Astrocyte (in vitro differentiated cells and primary cell): ENCODE measurements at regions not wholly inside any gene's neighbourhood (a gene's known extent, or its start where the extent isn't known, plus 50 kb on each side); places are given as distances from the start of the nearest gene placed in this dataset.
"Not testable (repeated sequence)": the region's sequence is repeated elsewhere in the genome, so short reads cannot be mapped to it uniquely, and the experiment has no call there.

Experiments
- DNase-seq: peaks from one replicate; pipeline ENCODE4 v3.0.0-alpha.2; 2010; ENCODE audit warnings: low read depth
- FAIRE-seq: peaks from 2 replicates; lab custom pipeline; 2011; peaks lifted over from hg19 to GRCh38; lab: Jason Lieb, UNC
- H2AFZ ChIP-seq: 2 replicates; pipeline ENCODE4 v1.6.0; 2012; ENCODE audit warnings: low read depth, low read length, inconsistent platforms
- H3K27ac ChIP-seq: 2 replicates; pipeline ENCODE4 v1.5.1; 2011; ENCODE audit warnings: low read depth, low read length, inconsistent platforms
- H3K27me3 ChIP-seq: 2 replicates; pipeline ENCODE4 v1.6.0; 2011; ENCODE audit warnings: low read length, inconsistent platforms; ENCODE audit not compliant: insufficient read depth
- H3K36me3 ChIP-seq: 2 replicates; pipeline ENCODE4 v1.5.1; 2011; ENCODE audit warnings: low read length, inconsistent platforms; ENCODE audit not compliant: insufficient read depth
- H3K4me1 ChIP-seq: 2 replicates; pipeline ENCODE4 v1.5.1; 2011; ENCODE audit warnings: low read length, inconsistent platforms; ENCODE audit not compliant: insufficient read depth
- H3K4me2 ChIP-seq: 2 replicates; pipeline ENCODE4 v1.6.0; 2012; ENCODE audit warnings: low read length, inconsistent platforms
- H3K4me3 ChIP-seq: 2 replicates; pipeline ENCODE4 v1.5.1; 2011; ENCODE audit warnings: low read depth, mild to moderate bottlenecking, low read length, inconsistent platforms; ENCODE audit not compliant: insufficient read depth
- H3K79me2 ChIP-seq: 2 replicates; pipeline ENCODE4 v1.6.0; 2012; ENCODE audit warnings: mild to moderate bottlenecking, low read length, inconsistent platforms; ENCODE audit not compliant: insufficient read depth
- H3K9ac ChIP-seq: 2 replicates; pipeline ENCODE4 v1.6.0; 2012; ENCODE audit warnings: mild to moderate bottlenecking, low read length, inconsistent platforms
- H3K9me3 ChIP-seq: 2 replicates; pipeline ENCODE4 v1.5.1; 2012; ENCODE audit warnings: low read depth, mild to moderate bottlenecking, low read length, inconsistent platforms; ENCODE audit not compliant: insufficient read depth
- H4K20me1 ChIP-seq: 2 replicates; pipeline ENCODE4 v1.6.0; 2012; ENCODE audit warnings: low read length, inconsistent platforms; ENCODE audit not compliant: insufficient read depth
- H3K27ac Mint-ChIP-seq: one replicate; pipeline ENCODE4 v1.8.0; 2021; ENCODE audit warnings: mild to moderate bottlenecking, mixed read lengths; ENCODE audit not compliant: unreplicated experiment
- H3K27me3 Mint-ChIP-seq: one replicate; pipeline ENCODE4 v1.8.0; 2021; ENCODE audit warnings: low read depth, mixed read lengths; ENCODE audit not compliant: unreplicated experiment
- H3K36me3 Mint-ChIP-seq: one replicate; pipeline ENCODE4 v1.8.0; 2021; ENCODE audit warnings: low read depth, mixed read lengths; ENCODE audit not compliant: unreplicated experiment
- H3K4me1 Mint-ChIP-seq: one replicate; pipeline ENCODE4 v1.8.0; 2021; ENCODE audit warnings: low read depth, mixed read lengths; ENCODE audit not compliant: unreplicated experiment
- H3K4me3 Mint-ChIP-seq: one replicate; pipeline ENCODE4 v1.8.0; 2021; ENCODE audit warnings: mild to moderate bottlenecking, moderate library complexity, mixed read lengths; ENCODE audit not compliant: unreplicated experiment
- H3K9me3 Mint-ChIP-seq: one replicate; pipeline ENCODE4 v1.8.0; 2021; ENCODE audit warnings: mild to moderate bottlenecking, mixed read lengths; ENCODE audit not compliant: unreplicated experiment

DNA sequence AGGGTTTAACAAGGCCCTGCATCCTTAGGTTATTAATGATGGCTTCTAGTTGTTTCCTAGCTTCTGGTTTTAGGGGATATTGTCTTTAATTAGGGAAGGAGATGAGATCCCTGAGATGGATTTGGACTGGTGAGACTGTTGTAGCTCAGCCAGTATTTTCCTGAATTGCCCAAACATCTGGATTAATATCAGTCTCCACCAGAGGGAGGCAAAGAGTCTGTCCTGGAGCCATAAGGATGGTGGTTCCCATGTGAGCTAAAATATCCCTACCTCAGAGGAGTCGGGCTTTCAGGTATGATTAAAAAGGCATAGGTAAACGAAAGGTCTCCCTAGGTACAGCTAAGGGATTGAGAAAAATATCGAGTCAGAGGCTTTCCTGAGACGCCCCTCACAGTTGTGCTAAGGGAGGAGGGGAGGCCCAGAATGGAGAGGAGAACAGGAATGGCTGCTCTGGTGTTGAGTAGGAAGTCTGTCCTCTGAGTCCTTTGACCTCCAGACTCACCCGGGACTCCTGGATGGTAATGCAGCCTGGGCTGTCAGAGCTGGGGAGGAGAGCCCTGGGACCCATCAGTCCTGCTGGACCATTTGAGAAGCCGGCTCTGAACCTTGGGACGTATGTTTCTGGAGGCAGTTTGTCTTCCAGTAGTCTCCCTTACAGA lies 130.3 kb upstream of the PLGLB1 start:
- not testable (repeated sequence) for H3K4me2 ChIP-seq, H3K4me1 ChIP-seq, FAIRE-seq

DNA sequence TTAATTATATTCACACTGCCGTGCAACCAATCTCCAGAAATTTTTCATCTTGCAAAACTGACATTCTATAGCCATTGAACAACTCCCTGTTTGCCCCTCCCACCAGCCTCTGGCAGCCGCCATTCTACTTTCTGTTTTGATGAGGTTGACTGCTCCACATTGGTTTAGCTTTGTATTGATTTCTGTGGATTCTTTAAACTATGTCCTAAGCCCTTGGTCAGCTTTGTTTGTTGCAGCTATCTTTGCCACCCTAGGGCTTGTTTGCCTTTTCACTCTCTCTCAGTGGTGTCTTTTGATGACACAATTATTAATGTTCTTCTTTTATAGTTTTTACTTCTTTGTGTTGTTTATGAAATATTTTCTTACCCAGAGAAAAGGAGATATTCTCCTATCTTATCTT lies 152.8 kb upstream of the PLGLB1 start:
- not testable (repeated sequence) for H3K4me2 ChIP-seq, H3K27ac ChIP-seq, H3K9me3 ChIP-seq, H3K9ac ChIP-seq, DNase-seq, H2AFZ ChIP-seq, H3K4me3 Mint-ChIP-seq, H3K4me3 ChIP-seq, H3K27me3 ChIP-seq, H3K36me3 ChIP-seq, H3K27me3 Mint-ChIP-seq, FAIRE-seq, H3K4me1 ChIP-seq, H3K27ac Mint-ChIP-seq, H3K9me3 Mint-ChIP-seq, H3K4me1 Mint-ChIP-seq, H4K20me1 ChIP-seq, H3K36me3 Mint-ChIP-seq, H3K79me2 ChIP-seq

More for the DNA sequence above, 130.3 kb upstream of the PLGLB1 start:
- not testable (repeated sequence) for H3K36me3 ChIP-seq, DNase-seq, H3K27ac ChIP-seq, H2AFZ ChIP-seq, H3K36me3 Mint-ChIP-seq, H3K27ac Mint-ChIP-seq, H3K4me3 Mint-ChIP-seq, H3K27me3 ChIP-seq, H3K9me3 Mint-ChIP-seq, H3K79me2 ChIP-seq, H3K9me3 ChIP-seq, H3K4me1 Mint-ChIP-seq, H3K27me3 Mint-ChIP-seq, H3K4me3 ChIP-seq, H3K9ac ChIP-seq, H4K20me1 ChIP-seq

DNA sequence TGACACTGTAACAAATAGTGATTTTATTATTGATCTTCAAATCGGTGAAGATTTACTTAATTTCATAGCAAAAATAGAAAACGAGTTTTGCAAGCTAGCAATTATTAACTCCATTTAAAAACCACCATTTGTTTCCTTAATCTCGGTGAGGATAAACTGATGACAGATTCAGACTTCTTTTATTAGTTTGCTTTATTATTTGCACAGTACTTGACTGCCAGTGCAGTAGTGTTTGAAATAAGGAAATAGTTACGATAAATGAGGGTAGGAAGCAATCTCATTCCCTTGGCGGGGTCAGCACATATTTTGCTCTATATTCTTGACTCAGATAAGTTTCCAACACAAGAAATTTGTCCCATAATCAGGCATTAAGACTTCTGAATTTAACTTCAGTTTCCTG lies 161.7 kb upstream of the PLGLB1 start:
- H3K4me1 Mint-ChIP-seq, H3K79me2 ChIP-seq, H3K9me3 Mint-ChIP-seq, H4K20me1 ChIP-seq, H2AFZ ChIP-seq, DNase-seq, H3K4me3 Mint-ChIP-seq, H3K36me3 ChIP-seq, H3K4me1 ChIP-seq, H3K27me3 Mint-ChIP-seq, H3K4me2 ChIP-seq, H3K27ac Mint-ChIP-seq, H3K9ac ChIP-seq, H3K27me3 ChIP-seq, H3K27ac ChIP-seq, H3K4me3 ChIP-seq, H3K36me3 Mint-ChIP-seq, H3K9me3 ChIP-seq, FAIRE-seq: not testable (repeated sequence)

DNA sequence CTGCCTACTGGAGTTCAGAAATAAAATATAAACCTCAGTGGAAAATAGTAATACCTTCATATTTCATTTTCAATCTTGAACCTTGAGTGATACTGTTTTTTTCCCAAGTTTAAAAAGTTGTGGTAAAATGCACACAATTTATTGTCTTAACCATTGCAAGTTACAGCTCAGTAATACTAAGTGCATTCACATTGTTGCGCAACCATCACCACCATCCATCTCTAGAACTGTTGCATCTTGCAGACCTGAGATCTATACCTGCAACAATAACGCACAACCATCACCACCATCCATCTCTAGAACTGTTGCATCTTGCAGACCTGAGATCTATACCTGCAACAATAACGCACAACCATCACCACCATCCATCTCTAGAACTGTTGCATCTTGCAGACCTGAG lies 162.6 kb upstream of the PLGLB1 start:
- H3K9me3 ChIP-seq, H3K9me3 Mint-ChIP-seq, H3K4me1 Mint-ChIP-seq, H2AFZ ChIP-seq, H3K36me3 ChIP-seq, H3K4me3 Mint-ChIP-seq, H3K27me3 Mint-ChIP-seq, H3K4me2 ChIP-seq, H3K36me3 Mint-ChIP-seq, DNase-seq, H3K4me1 ChIP-seq, H3K4me3 ChIP-seq, H3K27ac Mint-ChIP-seq, H3K27me3 ChIP-seq, H3K9ac ChIP-seq, H3K27ac ChIP-seq, FAIRE-seq, H3K79me2 ChIP-seq, H4K20me1 ChIP-seq: not testable (repeated sequence)

DNA sequence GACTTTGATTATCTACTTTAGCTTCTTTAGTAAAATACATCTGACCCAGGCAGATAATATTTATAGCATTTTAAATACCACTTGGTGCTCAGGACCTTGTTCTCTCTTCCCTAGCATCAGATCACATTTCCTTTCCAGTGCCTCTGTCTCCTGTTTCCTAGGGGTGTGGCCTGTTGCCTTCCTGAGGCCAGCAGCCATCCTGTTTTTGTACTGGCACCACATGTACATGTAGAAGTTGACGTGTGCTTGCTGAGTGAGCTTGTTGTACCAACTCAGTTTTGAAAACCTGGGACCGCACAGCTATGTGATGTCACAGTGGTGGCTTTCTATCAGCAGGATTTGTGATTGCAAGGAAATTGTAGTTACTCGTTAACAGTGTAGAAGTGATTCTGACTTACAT lies 167.6 kb upstream of the PLGLB1 start:
- not testable (repeated sequence) for H3K4me1 Mint-ChIP-seq, H3K27ac Mint-ChIP-seq, H2AFZ ChIP-seq, H3K4me3 ChIP-seq, H3K27me3 ChIP-seq, H3K9me3 ChIP-seq, H3K4me2 ChIP-seq, H4K20me1 ChIP-seq, DNase-seq, H3K36me3 Mint-ChIP-seq, H3K27ac ChIP-seq, H3K9me3 Mint-ChIP-seq, H3K4me3 Mint-ChIP-seq, H3K27me3 Mint-ChIP-seq, H3K79me2 ChIP-seq, H3K36me3 ChIP-seq, H3K9ac ChIP-seq, FAIRE-seq, H3K4me1 ChIP-seq

DNA sequence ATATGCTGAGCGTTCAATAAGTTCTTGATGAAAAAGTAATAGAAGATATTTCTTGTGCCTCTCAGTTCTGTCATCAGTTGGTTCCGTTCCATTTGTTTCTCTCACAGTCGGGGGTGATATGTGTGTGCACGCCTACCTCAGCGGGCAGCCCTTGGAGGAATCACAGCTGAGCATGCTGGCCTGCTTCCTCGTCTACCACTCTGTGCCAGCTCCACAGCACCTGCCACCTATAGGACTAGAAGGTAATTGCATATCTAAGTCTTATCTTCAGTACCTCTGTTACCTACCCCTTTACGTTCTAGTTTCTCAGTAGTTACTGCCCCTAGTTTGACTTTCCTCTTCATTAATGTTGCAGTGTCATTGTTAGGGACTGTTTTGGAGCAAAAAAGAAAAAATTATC lies 171.7 kb upstream of the PLGLB1 start:
- H4K20me1 ChIP-seq, H3K27ac ChIP-seq, H3K79me2 ChIP-seq, H3K27me3 Mint-ChIP-seq, H3K9me3 ChIP-seq, H2AFZ ChIP-seq, H3K36me3 Mint-ChIP-seq, H3K9me3 Mint-ChIP-seq, H3K4me1 ChIP-seq, H3K27ac Mint-ChIP-seq, H3K27me3 ChIP-seq, H3K4me3 ChIP-seq, FAIRE-seq, H3K4me1 Mint-ChIP-seq, H3K9ac ChIP-seq, DNase-seq, H3K4me2 ChIP-seq, H3K36me3 ChIP-seq, H3K4me3 Mint-ChIP-seq: not testable (repeated sequence)
